ENCODE measurements at regions not wholly inside any gene's neighbourhood (a gene's known extent, or its start where the extent isn't known, plus 50 kb on each side); places are given as distances from the start of the nearest gene placed in this dataset.

- POLR2A ChIA-PET, result no interaction called here
- H3K9me3 ChIP-seq (ENCODE audit: control insufficient read depth, insufficient read depth, low read depth, low read length), result no peaks in the 10 kb centered on the region
- no peak overlapping the region for H3K4me3 ChIP-seq (ENCODE audit: low read depth, low read length)
- CTCF ChIA-PET, result interaction anchor here (0.6 kb wide), 1 partner anchor 798 kb away, joined by 3 read pairs; no protein-coding TSS in a partner anchor
- TF ChIP-seq ZNF335 (tag by site-specific recombination; conservative IDR thresholded peaks at IDR 0.05), result no peak
- no peak for TF ChIP-seq ZBTB11 (tag by site-specific recombination; conservative IDR thresholded peaks at IDR 0.05; ENCODE audit: low read depth)
- no peak for TF ChIP-seq ZNF555 (tag by site-specific recombination; conservative IDR thresholded peaks at IDR 0.05)
- no peak for TF ChIP-seq ZNF48 (tag by site-specific recombination; IDR thresholded peaks at IDR 0.05)
- no peak for TF ChIP-seq ZBTB17 (tag by site-specific recombination; IDR thresholded peaks at IDR 0.05)
- no peak for TF ChIP-seq TSHZ1 (tag by site-specific recombination; IDR thresholded peaks at IDR 0.05; ENCODE audit: borderline replicate concordance)
- no peak for TF ChIP-seq ZNF513 (tag by site-specific recombination; IDR thresholded peaks at IDR 0.05)
- no peak for TF ChIP-seq ZNF792 (tag by site-specific recombination; IDR thresholded peaks at IDR 0.05)
- TF ChIP-seq ZNF223 (tag by site-specific recombination; IDR thresholded peaks at IDR 0.05), result no peak
- no peak for TF ChIP-seq ZNF114 (tag by site-specific recombination; IDR thresholded peaks at IDR 0.05)
- no peak for TF ChIP-seq HIC1 (tag by site-specific recombination; IDR thresholded peaks at IDR 0.05)
- no peak for TF ChIP-seq PBX3 (CRISPR knock-in tag; IDR thresholded peaks at IDR 0.05)
- no peak for TF ChIP-seq ZNF670 (tag by site-specific recombination; IDR thresholded peaks at IDR 0.05; ENCODE audit: low read depth)
- no peak for TF ChIP-seq ZBTB7A (tag by site-specific recombination; IDR thresholded peaks at IDR 0.05; ENCODE audit: low read depth)
- no peak for TF ChIP-seq KLF1 (tag by site-specific recombination; IDR thresholded peaks at IDR 0.05)
- TF ChIP-seq ZNF280C (tag by site-specific recombination; IDR thresholded peaks at IDR 0.05), result no peak
- H3K36me3 ChIP-seq (ENCODE audit: control insufficient read depth in 2 of 2, insufficient read depth in 1 of 2, low read length in 2 of 2), result no peaks in the 10 kb centered on the region
- no peaks in the 10 kb centered on the region for H3K4me1 ChIP-seq (ENCODE audit: control insufficient read depth, insufficient read depth, low read length)
- no peak overlapping the region for H3K27ac ChIP-seq (ENCODE audit: extremely low read depth, low read depth, low read length)
Observed at GRCh38 chr9:108022246-108022935, 532.8 kb upstream of the KLF4 start.
